SK-N-SH (cell line): ENCODE measurements at regions not wholly inside any gene's neighbourhood (a gene's known extent, or its start where the extent isn't known, plus 50 kb on each side); places are given as distances from the start of the nearest gene placed in this dataset.

Source experiments
- CTCF ChIA-PET: fragments of 300-600, 350-600 bp; formaldehyde crosslinking; extraction: SDS; loops from one replicate; lab custom pipeline; 2021; lab: Yijun Ruan, JAX
- POLR2A ChIA-PET: fragments of 350-600 bp; sonication (Branson Sonifier 250); formaldehyde crosslinking; extraction: SDS; loops from one replicate; lab custom pipeline; 2020; ENCODE audit warnings: antibody characterized with exemption, inconsistent platforms; lab: Yijun Ruan, JAX
- DNase-seq: peaks from one replicate; pipeline ENCODE4 v3.0.0; 2012
- H2AFZ ChIP-seq: fragments of 200-600 bp; sonication (generic); 2 replicates; pipeline ENCODE4 v1.8.1; 2016; ENCODE audit warnings: antibody characterized with exemption, mild to moderate bottlenecking, low read depth
- H3F3A ChIP-seq: fragments of 200-600 bp; sonication (generic); replicated peaks from 2 replicates; pipeline ENCODE3; 2016; ENCODE audit warnings: antibody characterized with exemption, mild to moderate bottlenecking; ENCODE audit not compliant: insufficient read depth
- H3K27ac ChIP-seq, 2 experiments: fragments of 200-500 bp in 1 of 2; fragments of 200-600 bp in 1 of 2; sonication (Bioruptor generic) in 1 of 2; sonication (generic), shearing (Covaris generic) in 1 of 2; 2 replicates each; pipeline versions ENCODE4 v1.5.1 to v1.6.1; 2014 to 2016; ENCODE audit warnings: low read depth in 2 of 2, inconsistent platforms in 1 of 2, low read length in 1 of 2, mild to moderate bottlenecking in 1 of 2, mixed read lengths in 1 of 2
- H3K27me3 ChIP-seq: fragments of 200-600 bp; sonication (generic), shearing (Covaris generic); 2 replicates; pipeline ENCODE4 v1.6.1; 2016; ENCODE audit warnings: mixed run types; ENCODE audit not compliant: insufficient read depth
- H3K36me3 ChIP-seq, 2 experiments: fragments of 200-500 bp in 1 of 2; fragments of 200-600 bp in 1 of 2; sonication (Bioruptor generic) in 1 of 2; sonication (generic) in 1 of 2; replicated peaks in 1 of 2; 2 replicates each; pipeline versions ENCODE3 to v1.5.1; 2014 to 2016; ENCODE audit warnings: low read length in 1 of 2, mild to moderate bottlenecking in 1 of 2; ENCODE audit not compliant: insufficient read depth in 2 of 2, control insufficient read depth in 1 of 2
- H3K4me1 ChIP-seq, 2 experiments: fragments of 200-500 bp in 1 of 2; fragments of 200-600 bp in 1 of 2; sonication (Bioruptor generic) in 1 of 2; sonication (generic), shearing (Covaris generic) in 1 of 2; 2 replicates each; pipeline versions ENCODE4 v1.5.1 to v1.6.1; 2014 to 2016; ENCODE audit warnings: low read depth in 1 of 2, low read length in 1 of 2, mixed run types in 1 of 2; ENCODE audit not compliant: insufficient read depth in 2 of 2, control insufficient read depth in 1 of 2
- H3K4me2 ChIP-seq: fragments of 200-600 bp; sonication (generic), shearing (Covaris generic); 2 replicates; pipeline ENCODE4 v1.6.1; 2017; ENCODE audit warnings: mixed run types
- H3K4me3 ChIP-seq, 2 experiments: fragments of 200-500 bp in 1 of 2; fragments of 200-600 bp in 1 of 2; sonication (Bioruptor generic) in 1 of 2; sonication (generic), shearing (Covaris generic) in 1 of 2; 2 replicates each; pipeline versions ENCODE4 v1.5.1 to v1.8.1; 2014 to 2016; ENCODE audit warnings: low read depth in 2 of 2, inconsistent platforms in 1 of 2, low read length in 1 of 2, mild to moderate bottlenecking in 1 of 2, mixed read lengths in 1 of 2, moderate library complexity in 1 of 2
- H3K79me2 ChIP-seq: fragments of 200-600 bp; sonication (generic); 2 replicates; pipeline ENCODE4 v1.8.1; 2017; ENCODE audit warnings: mild to moderate bottlenecking; ENCODE audit not compliant: insufficient read depth
- H3K9ac ChIP-seq: fragments of 200-600 bp; sonication (generic); 2 replicates; pipeline ENCODE4 v1.6.1; 2017; ENCODE audit warnings: mixed run types
- H3K9me2 ChIP-seq: fragments of 200-600 bp; sonication (generic); 2 replicates; pipeline ENCODE4 v1.6.1; 2017; ENCODE audit warnings: mixed run types
- H3K9me3 ChIP-seq: fragments of 200-600 bp; sonication (generic); 2 replicates; pipeline ENCODE4 v1.6.1; 2017; ENCODE audit warnings: mixed run types, mild to moderate bottlenecking, moderate library complexity
- H4K20me1 ChIP-seq: fragments of 200-600 bp; sonication (generic); 2 replicates; pipeline ENCODE4 v1.6.1; 2017; ENCODE audit warnings: mild to moderate bottlenecking, mixed run types; ENCODE audit not compliant: insufficient read depth
- CHD2 ChIP-seq: fragments of 150-350 bp; IDR thresholded peaks from 2 replicates; pipeline ENCODE4 v1.6.1; 2018; ENCODE audit warnings: low read length; ENCODE audit not compliant: partially characterized antibody
- ELF1 ChIP-seq: IDR thresholded peaks from 2 replicates; pipeline ENCODE4 v1.4.0; 2012
- FOXJ3 ChIP-seq: sonication (generic); formaldehyde crosslinking; IDR thresholded peaks from 2 replicates; pipeline ENCODE4 v1.5.1; 2020; ENCODE audit warnings: mild to moderate bottlenecking, missing genetic modification reagents
- FOXM1 ChIP-seq: IDR thresholded peaks from 2 replicates; pipeline ENCODE4 v1.4.0; 2012; ENCODE audit warnings: low read depth, mild to moderate bottlenecking
- MEF2A ChIP-seq: IDR thresholded peaks from 2 replicates; pipeline ENCODE4 v1.4.0; 2012; ENCODE audit warnings: low read depth, borderline replicate concordance
- MXI1 ChIP-seq: IDR thresholded peaks from 2 replicates; pipeline ENCODE4 v1.6.1; 2012; ENCODE audit warnings: mild to moderate bottlenecking, low read depth, low read length, improper control_type of control experiment
- NFIC ChIP-seq: IDR thresholded peaks from 2 replicates; pipeline ENCODE4 v1.4.0; 2012; ENCODE audit warnings: borderline replicate concordance
- NRF1 ChIP-seq: IDR thresholded peaks from 2 replicates; pipeline ENCODE4 v1.6.1; 2012; ENCODE audit warnings: low read depth, mild to moderate bottlenecking, low read length
- POLR2AphosphoS5 ChIP-seq: IDR thresholded peaks from 2 replicates; pipeline ENCODE4 v1.6.1; 2012; ENCODE audit warnings: low read depth, low read length
- RAD21 ChIP-seq: IDR thresholded peaks from 2 replicates; pipeline ENCODE4 v1.6.1; 2012; ENCODE audit warnings: mild to moderate bottlenecking, low read length
- RCOR1 ChIP-seq: fragments of 150-350 bp; IDR thresholded peaks from 2 replicates; pipeline ENCODE4 v1.6.1; 2017; ENCODE audit warnings: antibody characterized with exemption, low read length
- RFX5 ChIP-seq: IDR thresholded peaks from 2 replicates; pipeline ENCODE4 v1.6.1; 2012; ENCODE audit warnings: mild to moderate bottlenecking, improper control_type of control experiment, low read length
- RXRA ChIP-seq: IDR thresholded peaks from 2 replicates; pipeline ENCODE4 v1.4.0; 2012; ENCODE audit warnings: low read depth, mild to moderate bottlenecking, borderline replicate concordance
- TAF1 ChIP-seq: IDR thresholded peaks from 2 replicates; pipeline ENCODE4 v1.6.1; 2012; ENCODE audit warnings: low read depth, mild to moderate bottlenecking, low read length, moderate library complexity, borderline replicate concordance
- TEAD4 ChIP-seq: IDR thresholded peaks from 2 replicates; pipeline ENCODE4 v1.4.0; 2012; ENCODE audit warnings: mild to moderate bottlenecking, borderline replicate concordance; ENCODE audit not compliant: insufficient read depth
- YY1 ChIP-seq: IDR thresholded peaks from 2 replicates; pipeline ENCODE4 v1.4.0; 2012; ENCODE audit warnings: low read depth, mild to moderate bottlenecking
- ZBTB33 ChIP-seq: IDR thresholded peaks from 2 replicates; pipeline ENCODE4 v1.4.0; 2012; ENCODE audit warnings: low read depth, borderline replicate concordance
- WGBS: methylation state at CpG from one replicate; pipeline ENCODE4 v1.1.6; 2017; ENCODE audit warnings: low lambda C conversion rate; 5-methylcytosine and 5-hydroxymethylcytosine counted together
- TF ChIP-seq, protein P1 (sequence below): IDR thresholded peaks from 2 replicates; pipeline ENCODE4 v1.4.0; 2012; ENCODE audit warnings: low read depth, borderline replicate concordance

DNA sequence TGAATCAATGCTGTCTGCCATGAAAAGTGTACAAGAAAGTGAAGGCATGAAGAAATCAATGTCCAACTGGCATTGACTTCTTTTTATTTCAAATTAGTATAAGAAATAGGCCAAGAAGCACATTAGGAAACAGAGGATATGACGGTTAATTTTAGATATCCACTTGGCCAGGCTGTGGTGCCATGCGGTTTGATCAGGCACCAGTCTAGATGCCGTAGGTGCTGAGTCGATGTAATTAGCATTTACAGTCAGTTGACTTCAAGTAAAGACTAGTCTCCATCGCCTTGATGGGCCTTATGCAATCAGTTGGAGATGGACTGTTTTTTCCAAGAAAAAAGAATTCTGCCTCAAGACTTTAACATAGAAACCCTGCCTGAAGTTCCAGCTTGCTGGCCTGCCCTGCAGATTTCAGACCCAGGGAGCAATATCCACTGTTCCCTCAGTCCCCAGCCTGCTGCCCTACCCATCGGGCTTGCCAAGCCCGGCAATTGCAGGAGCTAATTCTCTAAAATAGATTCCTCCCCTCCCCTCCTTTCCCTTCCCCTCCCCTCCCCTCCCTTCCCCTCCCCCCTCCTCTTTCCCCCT, 120.5 kb upstream of the PEG3 start:
- no peaks in the 10 kb centered on the region for H4K20me1 ChIP-seq
- H3K9me2 ChIP-seq: no peaks in the 10 kb centered on the region
- 35% methylated on average over 7 of the region's 7 CpGs for WGBS
- no peaks in the 10 kb centered on the region for H3K9me3 ChIP-seq
- TF ChIP-seq MEF2A (no peak), RXRA (no peak), RFX5 (no peak), ZBTB33 (no peak), TAF1 (no peak), CHD2 (no peak), NFIC (no peak), NRF1 (no peak), RCOR1 (no peak), ELF1 (no peak), FOXM1 (no peak), YY1 (no peak), POLR2AphosphoS5 (no peak), RAD21 (no peak), MXI1 (no peak), FOXJ3 (CRISPR knock-in tag) (no peak)
- TF ChIP-seq, protein P1, sequence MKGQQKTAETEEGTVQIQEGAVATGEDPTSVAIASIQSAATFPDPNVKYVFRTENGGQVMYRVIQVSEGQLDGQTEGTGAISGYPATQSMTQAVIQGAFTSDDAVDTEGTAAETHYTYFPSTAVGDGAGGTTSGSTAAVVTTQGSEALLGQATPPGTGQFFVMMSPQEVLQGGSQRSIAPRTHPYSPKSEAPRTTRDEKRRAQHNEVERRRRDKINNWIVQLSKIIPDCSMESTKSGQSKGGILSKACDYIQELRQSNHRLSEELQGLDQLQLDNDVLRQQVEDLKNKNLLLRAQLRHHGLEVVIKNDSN: no peak
- H3K4me1 ChIP-seq: no peaks in the 10 kb centered on the region
- no peaks in the 10 kb centered on the region for H3K36me3 ChIP-seq
- H3F3A ChIP-seq: no peaks in the 10 kb centered on the region
- no peak overlapping the region for H2AFZ ChIP-seq
- no peaks in the 10 kb centered on the region for H3K27me3 ChIP-seq
- ChIA-PET CTCF (no interaction called here), POLR2A (no interaction called here)
- no peak overlapping the region for H3K9ac ChIP-seq
- no peak overlapping the region for H3K4me3 ChIP-seq
- H3K4me2 ChIP-seq: no peak overlapping the region
- no peaks in the 10 kb centered on the region for H3K79me2 ChIP-seq
- H3K27ac ChIP-seq: no peak overlapping the region
- no peak for DNase-seq

GRCh38 chr19:56964410-56964920, 123.9 kb upstream of the PEG3 start:
- Histone ChIP-seq H3K4me2 (no peak overlapping the region), H3K36me3 (no peaks in the 10 kb centered on the region), H3K79me2 (no peaks in the 10 kb centered on the region), H3K9ac (no peak overlapping the region), H4K20me1 (no peaks in the 10 kb centered on the region), H3K27ac (no peak overlapping the region), H3K4me3 (no peak overlapping the region), H3K4me1 (no peaks in the 10 kb centered on the region), H3K9me2 (no peaks in the 10 kb centered on the region), H2AFZ (no peak overlapping the region), H3K9me3 (no peaks in the 10 kb centered on the region), H3F3A (no peaks in the 10 kb centered on the region), H3K27me3 (no peaks in the 10 kb centered on the region)
- ChIA-PET POLR2A (no interaction called here), CTCF (no interaction called here)
- no peak for TF ChIP-seq TEAD4
- 39% methylated on average over 8 of the region's 8 CpGs for WGBS
- DNase-seq: no peak
